GM11168 (cell line): ENCODE measurements at regions not wholly inside any gene's neighbourhood (a gene's known extent, or its start where the extent isn't known, plus 50 kb on each side); places are given as distances from the start of the nearest gene placed in this dataset.

ENCODE experiments used
- in situ Hi-C: fragments of 300-500 bp; cut with MboI; formaldehyde crosslinking; loops from one replicate; pipeline ENCODE4 v1.12.0; 2022; ENCODE audit warnings: low sequenced_read_pairs; ENCODE audit not compliant: unreplicated experiment

GRCh38 chr5:136924490-136924889 lies 559.1 kb upstream of the TRPC7 start:
- in situ Hi-C loops = no loop called here

DNA sequence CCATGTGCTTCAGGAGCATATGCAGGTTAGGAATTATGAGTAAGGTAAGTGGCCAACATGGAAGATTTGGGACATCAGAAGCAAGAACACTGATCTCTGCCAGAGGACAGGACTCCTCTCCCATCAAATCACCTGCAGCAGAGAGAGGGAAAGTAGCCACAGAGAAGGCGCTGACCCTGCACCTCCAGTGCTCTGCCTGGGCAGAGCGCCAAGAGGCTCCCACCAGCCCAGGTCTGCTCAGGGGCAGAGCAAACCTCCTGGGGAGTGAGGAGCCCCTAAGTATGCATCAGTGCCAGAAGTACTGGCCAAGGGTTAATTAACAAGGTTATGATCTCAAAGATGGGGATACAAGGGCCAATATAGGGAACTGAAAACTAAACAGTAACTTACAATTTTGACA lies 545.3 kb upstream of the TRPC7 start:
- in situ Hi-C loops = no loop called here

- in situ Hi-C loops = no loop called here
Observed at GRCh38 chr5:136909906-136910305, 544.6 kb upstream of the TRPC7 start.

DNA sequence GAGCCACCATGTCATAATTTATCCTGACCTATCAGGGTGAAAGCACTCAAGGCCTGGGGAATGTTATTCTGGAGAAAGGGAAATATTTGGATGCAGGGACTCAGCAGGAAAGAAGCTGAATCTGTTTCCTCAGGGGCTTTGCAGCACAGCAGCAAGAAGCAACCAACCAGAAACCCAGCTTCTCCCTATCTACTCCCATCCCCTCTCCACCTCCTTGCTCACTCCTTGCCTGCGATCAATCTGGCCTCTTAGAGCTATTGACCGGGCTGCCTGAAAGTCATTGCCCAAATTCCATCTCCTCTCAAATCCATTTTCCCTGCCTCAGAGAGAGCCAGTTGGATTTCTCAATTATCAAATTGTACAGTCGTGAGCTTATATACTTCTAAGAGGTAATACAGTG lies 542.0 kb upstream of the TRPC7 start:
- in situ Hi-C loops = no loop called here

- in situ Hi-C loops = no loop called here
Observed at GRCh38 chr5:136906545-136906944, 541.2 kb upstream of the TRPC7 start.

DNA sequence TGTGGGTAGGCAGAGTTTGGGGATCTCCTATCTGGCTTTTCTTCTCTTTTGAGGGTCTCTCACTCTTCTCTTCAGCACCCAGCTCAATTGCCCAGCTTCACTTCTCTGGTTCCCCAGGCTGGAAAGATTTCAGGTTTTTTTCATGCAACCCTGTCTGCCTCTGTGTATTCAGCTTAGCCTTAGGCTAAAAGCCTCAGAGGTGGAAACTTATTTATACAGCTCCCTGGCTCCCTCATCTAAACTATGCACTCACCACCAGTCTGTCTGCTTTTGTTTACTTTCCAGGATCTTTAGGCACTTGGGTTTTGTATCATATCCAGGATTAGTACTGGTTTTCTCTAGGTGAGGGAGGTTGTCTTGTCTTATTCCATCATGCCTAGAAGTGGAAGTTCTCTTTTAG lies 540.2 kb upstream of the TRPC7 start:
- in situ Hi-C loops = no loop called here

- in situ Hi-C loops = no loop called here
Observed at GRCh38 chr5:136894070-136894469, 528.7 kb upstream of the TRPC7 start.

GRCh38 chr5:136892000-136892399 lies 526.7 kb upstream of the TRPC7 start:
- in situ Hi-C loops = no loop called here

GRCh38 chr5:136891175-136891972 lies 526.0 kb upstream of the TRPC7 start:
- in situ Hi-C loops = no loop called here

GRCh38 chr5:136890431-136891148 lies 525.2 kb upstream of the TRPC7 start:
- in situ Hi-C loops = no loop called here

DNA sequence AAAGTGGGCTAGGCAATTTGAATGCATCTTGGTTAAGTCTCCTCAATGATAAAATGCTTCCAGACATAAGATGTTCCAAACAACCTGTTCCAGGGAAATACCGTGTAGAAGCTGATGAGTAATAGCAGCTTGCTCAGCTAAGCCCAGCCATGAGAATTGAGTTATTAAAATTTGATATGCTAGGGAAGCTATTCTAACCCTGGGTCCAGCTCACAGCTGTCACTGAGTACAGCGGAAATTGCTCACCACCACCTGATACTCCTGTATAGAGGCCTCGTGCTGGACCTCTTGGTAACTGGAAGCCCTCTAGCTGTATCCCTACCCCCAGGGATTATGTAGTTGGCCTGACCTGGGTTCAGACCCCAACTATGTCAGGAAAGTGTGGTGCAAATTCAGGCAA lies 521.3 kb upstream of the TRPC7 start:
- in situ Hi-C loops = no loop called here

- in situ Hi-C loops = no loop called here
Observed at GRCh38 chr5:136864960-136865359, 499.6 kb upstream of the TRPC7 start.

DNA sequence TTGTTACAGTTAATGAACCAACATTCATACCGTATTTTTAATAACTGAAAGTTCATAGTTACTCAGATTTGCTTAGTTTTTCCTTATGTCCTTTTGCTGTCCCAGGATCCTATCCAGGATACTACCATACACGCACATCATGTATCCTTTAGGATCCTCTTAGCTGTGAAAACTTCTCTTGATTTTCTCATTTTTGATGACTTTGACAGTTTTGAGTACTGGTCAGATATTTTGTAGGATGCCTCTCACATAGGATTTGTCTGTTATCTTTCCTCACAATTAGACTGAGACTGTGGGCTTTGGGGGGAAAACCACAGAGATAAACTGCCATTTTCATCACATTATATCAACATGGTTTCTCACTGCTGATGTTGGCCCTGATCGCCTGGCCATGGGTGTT lies 491.3 kb upstream of the TRPC7 start:
- in situ Hi-C loops = no loop called here

DNA sequence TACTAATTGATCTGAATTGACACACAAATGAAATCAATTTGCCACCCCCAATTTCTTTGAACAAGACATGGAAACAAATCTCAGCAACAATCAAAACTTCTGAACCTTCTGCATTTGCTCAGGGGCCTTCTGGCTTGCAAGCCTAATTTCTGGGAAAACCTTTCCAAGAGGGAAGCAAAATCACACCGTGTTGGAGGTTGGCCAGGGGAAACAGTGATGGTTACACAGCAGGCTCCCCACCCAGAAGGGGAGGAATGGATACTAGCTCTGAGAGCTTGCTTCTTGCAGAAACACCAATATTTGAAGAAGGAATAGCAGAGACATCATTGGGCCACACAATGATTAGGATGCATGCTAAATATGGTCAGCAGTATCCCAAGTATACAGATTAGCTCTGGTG lies 488.6 kb upstream of the TRPC7 start:
- in situ Hi-C loops = no loop called here

DNA sequence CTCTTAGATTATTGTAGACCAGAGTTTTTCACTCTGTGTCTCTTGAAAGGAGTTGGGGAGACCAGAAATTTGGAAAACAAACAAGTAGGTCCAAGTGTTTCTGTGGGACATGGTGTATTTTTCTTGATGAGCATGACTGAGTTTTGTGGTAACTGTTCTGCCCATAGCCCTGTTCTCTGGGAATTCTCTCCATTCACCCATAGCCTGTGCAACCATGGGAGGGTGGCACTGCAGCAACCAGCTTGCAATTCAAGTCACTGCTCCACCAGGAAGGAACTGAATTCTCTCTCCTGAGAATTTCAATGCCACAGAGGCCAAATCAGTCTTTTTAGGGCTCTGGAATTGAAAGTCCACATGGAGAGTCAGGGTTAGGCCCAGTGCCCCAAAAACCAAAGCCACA lies 475.3 kb upstream of the TRPC7 start:
- in situ Hi-C loops = no loop called here

GRCh38 chr5:136836093-136836492 lies 470.7 kb upstream of the TRPC7 start:
- in situ Hi-C loops = no loop called here

- in situ Hi-C loops = no loop called here
Observed at GRCh38 chr5:136820848-136821247, 455.5 kb upstream of the TRPC7 start.

DNA sequence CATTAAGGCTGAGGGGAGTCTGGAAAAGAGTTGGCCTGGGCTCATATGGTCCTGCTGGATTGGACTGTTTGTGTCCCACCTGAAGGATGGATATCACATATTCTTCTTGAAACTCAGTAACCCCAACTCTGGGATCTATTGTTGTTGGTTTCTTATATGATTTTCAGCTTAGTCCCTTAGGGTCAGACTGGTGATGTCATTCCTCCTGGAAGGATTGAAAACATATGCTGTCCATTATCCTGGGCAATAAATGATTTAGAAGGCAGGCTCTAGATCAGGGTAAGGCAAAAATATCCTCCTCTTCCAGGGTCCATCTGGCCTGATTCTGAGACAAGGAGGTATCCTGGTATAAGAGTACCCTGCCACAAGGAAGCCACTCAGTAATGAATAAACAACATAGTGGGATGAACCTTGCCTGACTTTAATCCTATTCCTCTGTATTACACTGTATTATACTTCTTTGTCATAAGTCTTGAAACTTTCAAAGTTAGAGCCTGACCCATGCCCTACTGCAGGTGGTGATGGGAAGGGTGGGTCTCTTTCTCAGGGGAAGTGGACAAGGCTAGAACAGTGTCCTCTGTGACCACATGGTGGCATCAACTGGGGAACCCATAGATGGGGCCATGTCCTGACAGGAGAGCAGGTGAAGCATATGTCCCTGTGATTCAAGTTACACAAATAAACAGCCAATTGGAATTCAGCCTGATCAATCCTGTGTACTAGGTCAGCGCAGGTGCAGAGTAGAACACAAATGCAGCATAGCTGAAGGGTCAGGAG lies 454.4 kb upstream of the TRPC7 start:
- in situ Hi-C loops = no loop called here

DNA sequence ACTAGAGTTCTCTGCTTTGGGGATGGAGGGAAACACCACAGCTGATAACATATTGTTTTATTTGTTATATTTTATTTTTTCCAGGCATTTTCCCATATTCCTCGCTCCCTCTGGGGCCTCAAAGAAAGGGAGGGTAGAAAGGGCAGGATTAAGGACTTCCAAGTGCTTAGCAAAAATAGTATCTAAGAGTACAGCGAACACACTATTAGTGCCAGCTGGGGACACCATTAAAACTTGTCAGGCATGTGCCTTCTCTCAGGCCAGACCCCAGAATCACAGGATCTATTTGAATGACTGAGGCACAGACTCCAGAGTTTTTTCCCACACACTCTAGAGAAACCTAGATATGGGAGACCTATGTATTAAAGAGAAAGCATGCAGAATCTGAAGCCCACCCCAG lies 451.0 kb upstream of the TRPC7 start:
- in situ Hi-C loops = no loop called here

DNA sequence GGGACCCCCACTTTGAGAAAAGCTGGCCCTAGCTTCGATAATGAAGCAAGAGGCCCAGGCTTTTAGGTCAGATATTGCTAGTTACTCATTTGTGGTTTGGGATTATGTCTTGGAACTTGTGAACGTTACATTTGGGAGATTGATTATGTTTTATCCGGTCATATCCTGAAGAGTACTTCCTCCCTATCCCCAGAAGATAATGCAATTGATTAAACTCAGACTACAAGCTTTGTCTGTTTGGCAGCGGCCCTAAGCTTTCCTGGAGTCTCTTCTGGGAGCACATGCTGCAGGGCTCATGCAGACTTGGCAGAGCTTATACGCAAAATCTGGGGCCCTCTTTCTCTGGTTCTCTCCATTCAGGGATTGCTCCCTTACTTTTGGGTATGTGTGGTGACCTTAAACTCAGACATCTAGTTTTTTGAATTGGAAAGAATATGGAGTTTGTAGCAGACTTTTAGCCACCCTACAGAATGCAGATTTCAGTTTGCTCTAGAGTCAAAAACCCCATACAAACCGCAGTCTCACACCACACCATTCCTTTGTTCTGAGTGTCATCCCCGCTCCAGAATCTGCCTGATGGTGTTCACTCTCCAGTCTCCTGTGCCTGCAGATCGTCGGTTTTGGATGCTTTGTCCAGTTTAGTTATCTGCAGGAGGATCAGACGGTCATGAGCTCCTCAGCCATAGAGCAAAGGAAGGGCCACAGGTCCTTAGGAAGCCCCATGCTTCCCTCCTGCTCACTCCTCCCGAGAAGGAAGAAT lies 449.5 kb upstream of the TRPC7 start:
- in situ Hi-C loops = no loop called here
